ENCODE measurements at regions not wholly inside any gene's neighbourhood (a gene's known extent, or its start where the extent isn't known, plus 50 kb on each side); places are given as distances from the start of the nearest gene placed in this dataset.

DNA sequence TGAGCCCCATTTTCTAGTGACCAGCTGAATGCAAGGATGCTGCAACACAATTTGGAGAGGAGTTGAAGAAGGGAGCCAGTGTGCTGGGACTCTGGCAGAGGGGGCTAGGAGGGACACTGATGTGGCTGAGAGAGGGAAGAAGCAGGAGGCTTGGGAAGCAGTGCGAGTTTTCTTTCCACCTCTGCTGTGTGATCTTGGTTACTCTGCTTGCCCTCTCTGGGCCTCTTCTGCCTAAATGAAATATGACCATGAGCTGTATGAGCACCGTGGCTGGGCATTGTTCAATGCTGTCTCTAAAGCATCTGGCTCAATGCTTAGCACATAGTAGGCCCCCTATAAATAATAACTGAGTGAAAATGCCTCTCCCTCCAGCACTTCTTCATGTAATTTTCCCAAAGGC is 65.3 kb upstream of the PAX7 start:
- TF ChIP-seq, protein P1, sequence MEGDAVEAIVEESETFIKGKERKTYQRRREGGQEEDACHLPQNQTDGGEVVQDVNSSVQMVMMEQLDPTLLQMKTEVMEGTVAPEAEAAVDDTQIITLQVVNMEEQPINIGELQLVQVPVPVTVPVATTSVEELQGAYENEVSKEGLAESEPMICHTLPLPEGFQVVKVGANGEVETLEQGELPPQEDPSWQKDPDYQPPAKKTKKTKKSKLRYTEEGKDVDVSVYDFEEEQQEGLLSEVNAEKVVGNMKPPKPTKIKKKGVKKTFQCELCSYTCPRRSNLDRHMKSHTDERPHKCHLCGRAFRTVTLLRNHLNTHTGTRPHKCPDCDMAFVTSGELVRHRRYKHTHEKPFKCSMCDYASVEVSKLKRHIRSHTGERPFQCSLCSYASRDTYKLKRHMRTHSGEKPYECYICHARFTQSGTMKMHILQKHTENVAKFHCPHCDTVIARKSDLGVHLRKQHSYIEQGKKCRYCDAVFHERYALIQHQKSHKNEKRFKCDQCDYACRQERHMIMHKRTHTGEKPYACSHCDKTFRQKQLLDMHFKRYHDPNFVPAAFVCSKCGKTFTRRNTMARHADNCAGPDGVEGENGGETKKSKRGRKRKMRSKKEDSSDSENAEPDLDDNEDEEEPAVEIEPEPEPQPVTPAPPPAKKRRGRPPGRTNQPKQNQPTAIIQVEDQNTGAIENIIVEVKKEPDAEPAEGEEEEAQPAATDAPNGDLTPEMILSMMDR (IDR thresholded peaks at IDR 0.05) = no peak
- TF ChIP-seq POLR2A (IDR thresholded peaks at IDR 0.05) (no peak), POLR2AphosphoS5 (IDR thresholded peaks at IDR 0.05) (no peak)

Data from suprapubic skin (tissue), 4 donors.